Stromal cell of bone marrow (primary cell): ENCODE measurements at regions not wholly inside any gene's neighbourhood (a gene's known extent, or its start where the extent isn't known, plus 50 kb on each side); places are given as distances from the start of the nearest gene placed in this dataset.
"Not testable (repeated sequence)": the region's sequence is repeated elsewhere in the genome, so short reads cannot be mapped to it uniquely, and the experiment has no call there.

Source experiments
- DNase-seq: peaks from one replicate; pipeline ENCODE4 v3.0.0-alpha.2; 2012; ENCODE audit warnings: low read depth

GRCh38 chr5:39755452-39755851 lies 330.7 kb upstream of the DAB2 start:
- no peak for DNase-seq

GRCh38 chr5:39753747-39754146 lies 329.0 kb upstream of the DAB2 start:
- not testable (repeated sequence) for DNase-seq

GRCh38 chr5:39750661-39751060 lies 325.9 kb upstream of the DAB2 start:
- DNase-seq: no peak

- DNase-seq: no peak
Measured at GRCh38 chr5:39742916-39743315, 318.1 kb upstream of the DAB2 start.

GRCh38 chr5:39740404-39740803 lies 315.6 kb upstream of the DAB2 start:
- no peak for DNase-seq

GRCh38 chr5:39732166-39732565 lies 307.4 kb upstream of the DAB2 start:
- no peak for DNase-seq

GRCh38 chr5:39730699-39731098 lies 305.9 kb upstream of the DAB2 start:
- no peak for DNase-seq

GRCh38 chr5:39730006-39730405 lies 305.2 kb upstream of the DAB2 start:
- no peak for DNase-seq

- no peak for DNase-seq
Measured at GRCh38 chr5:39726467-39726866, 301.7 kb upstream of the DAB2 start.

- DNase-seq: no peak
Measured at GRCh38 chr5:39721394-39721793, 296.6 kb upstream of the DAB2 start.

GRCh38 chr5:39720136-39720535 lies 295.4 kb upstream of the DAB2 start:
- DNase-seq: no peak

GRCh38 chr5:39717176-39717897 lies 292.6 kb upstream of the DAB2 start:
- DNase-seq: no peak

GRCh38 chr5:39716532-39717028 lies 291.8 kb upstream of the DAB2 start:
- peak; percentile 36 for DNase-seq

- DNase-seq: peak; percentile 56
Measured at GRCh38 chr5:39714036-39714698, 289.4 kb upstream of the DAB2 start.

- DNase-seq: peak; percentile 49
Measured at GRCh38 chr5:39713250-39713916, 288.6 kb upstream of the DAB2 start.

- no peak for DNase-seq
Measured at GRCh38 chr5:39712316-39713249, 287.8 kb upstream of the DAB2 start.

- no peak for DNase-seq
Measured at GRCh38 chr5:39711821-39712220, 287.0 kb upstream of the DAB2 start.

- no peak for DNase-seq
Measured at GRCh38 chr5:39709032-39709431, 284.3 kb upstream of the DAB2 start.

- no peak for DNase-seq
Measured at GRCh38 chr5:39702928-39703327, 278.1 kb upstream of the DAB2 start.

GRCh38 chr5:39700523-39700922 lies 275.7 kb upstream of the DAB2 start:
- DNase-seq: no peak

GRCh38 chr5:39698838-39699560 lies 274.2 kb upstream of the DAB2 start:
- no peak for DNase-seq
